Right lobe of liver (tissue), 4 donors: ENCODE measurements at regions not wholly inside any gene's neighbourhood (a gene's known extent, or its start where the extent isn't known, plus 50 kb on each side); places are given as distances from the start of the nearest gene placed in this dataset.

Experiments
- POLR2A ChIP-seq: fragments of 450-650 bp; IDR thresholded peaks from one replicate; pipeline ENCODE4 v1.6.1; 2017; ENCODE audit warnings: antibody characterized with exemption, mild to moderate bottlenecking
- TF ChIP-seq, protein P1 (sequence below), 4 donors: fragments of 200-600 bp in 3 of 4; fragments of 450-650 bp in 1 of 4; IDR thresholded peaks; one replicate each; pipeline versions ENCODE4 v1.5.1 to v1.8.0; 2016 to 2022; ENCODE audit warnings: antibody characterized with exemption in 4 of 4, mild to moderate bottlenecking in 2 of 4
- donor health status: DM: no; HTN: no; CAD: no.
- donor health status: DM: no; HTN: no; CAD: no.
- donor health status: DM: no; HTN: yes; CAD: no.

DNA sequence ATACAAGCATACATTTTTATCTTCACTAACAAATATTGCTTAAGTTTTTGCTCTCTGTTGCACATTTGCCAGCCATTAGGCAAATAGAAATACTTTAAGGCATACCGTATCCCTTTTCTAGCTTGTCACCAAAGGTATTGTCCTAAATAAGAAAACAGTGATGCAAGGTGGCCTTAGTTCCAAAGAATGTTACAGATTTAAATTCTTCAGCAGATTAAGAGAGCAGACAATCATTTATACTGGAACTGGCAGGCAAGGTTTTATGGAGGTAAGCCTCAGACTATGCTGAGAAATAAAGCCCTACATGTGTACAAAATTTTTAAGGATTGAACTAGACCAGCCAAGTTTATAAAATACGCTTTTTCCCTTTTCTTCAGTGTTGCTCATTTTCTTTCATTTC lies 247.8 kb downstream of the IZUMO3 start:
- TF ChIP-seq, protein P1, sequence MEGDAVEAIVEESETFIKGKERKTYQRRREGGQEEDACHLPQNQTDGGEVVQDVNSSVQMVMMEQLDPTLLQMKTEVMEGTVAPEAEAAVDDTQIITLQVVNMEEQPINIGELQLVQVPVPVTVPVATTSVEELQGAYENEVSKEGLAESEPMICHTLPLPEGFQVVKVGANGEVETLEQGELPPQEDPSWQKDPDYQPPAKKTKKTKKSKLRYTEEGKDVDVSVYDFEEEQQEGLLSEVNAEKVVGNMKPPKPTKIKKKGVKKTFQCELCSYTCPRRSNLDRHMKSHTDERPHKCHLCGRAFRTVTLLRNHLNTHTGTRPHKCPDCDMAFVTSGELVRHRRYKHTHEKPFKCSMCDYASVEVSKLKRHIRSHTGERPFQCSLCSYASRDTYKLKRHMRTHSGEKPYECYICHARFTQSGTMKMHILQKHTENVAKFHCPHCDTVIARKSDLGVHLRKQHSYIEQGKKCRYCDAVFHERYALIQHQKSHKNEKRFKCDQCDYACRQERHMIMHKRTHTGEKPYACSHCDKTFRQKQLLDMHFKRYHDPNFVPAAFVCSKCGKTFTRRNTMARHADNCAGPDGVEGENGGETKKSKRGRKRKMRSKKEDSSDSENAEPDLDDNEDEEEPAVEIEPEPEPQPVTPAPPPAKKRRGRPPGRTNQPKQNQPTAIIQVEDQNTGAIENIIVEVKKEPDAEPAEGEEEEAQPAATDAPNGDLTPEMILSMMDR (IDR thresholded peaks at IDR 0.05): no peak
- TF ChIP-seq POLR2A: no peak
